ENCODE measurements at regions not wholly inside any gene's neighbourhood (a gene's known extent, or its start where the extent isn't known, plus 50 kb on each side); places are given as distances from the start of the nearest gene placed in this dataset.
A peak's percentile ranks its signal among the peaks of the same experiment; 100 is the strongest.

GRCh38 chr6:166106076-166106686 lies 61.5 kb downstream of the TBXT start:
- H3K4me3 ChIP-seq (ENCODE audit: low read depth in 1 of 5, low read length in 5 of 5) = no peak overlapping the region
- no peaks in the 10 kb centered on the region for H3K36me3 ChIP-seq (ENCODE audit: control insufficient read depth in 5 of 5, insufficient read depth in 5 of 5, low read length in 5 of 5)
- H3K27ac ChIP-seq (ENCODE audit: low read depth, low read length) = no peak overlapping the region
- H3K27me3 ChIP-seq (ENCODE audit: control insufficient read depth in 5 of 5, insufficient read depth in 4 of 5, low read length in 5 of 5) = peaks cover 0 to 2% (median 0%) of the 10 kb centered on the region in 5 donors
- H3K4me1 ChIP-seq (ENCODE audit: control insufficient read depth in 5 of 5, insufficient read depth in 5 of 5, low read length in 5 of 5) = peaks cover 0 to 16% (median 5%) of the 10 kb centered on the region in 5 donors
- H3K9me3 ChIP-seq (ENCODE audit: control insufficient read depth in 5 of 5, low read length in 5 of 5) = peaks cover 0 to 9% (median 7%) of the 10 kb centered on the region in 5 donors
- H3K9ac ChIP-seq (ENCODE audit: low read length in 5 of 5) = no peak overlapping the region

DNA sequence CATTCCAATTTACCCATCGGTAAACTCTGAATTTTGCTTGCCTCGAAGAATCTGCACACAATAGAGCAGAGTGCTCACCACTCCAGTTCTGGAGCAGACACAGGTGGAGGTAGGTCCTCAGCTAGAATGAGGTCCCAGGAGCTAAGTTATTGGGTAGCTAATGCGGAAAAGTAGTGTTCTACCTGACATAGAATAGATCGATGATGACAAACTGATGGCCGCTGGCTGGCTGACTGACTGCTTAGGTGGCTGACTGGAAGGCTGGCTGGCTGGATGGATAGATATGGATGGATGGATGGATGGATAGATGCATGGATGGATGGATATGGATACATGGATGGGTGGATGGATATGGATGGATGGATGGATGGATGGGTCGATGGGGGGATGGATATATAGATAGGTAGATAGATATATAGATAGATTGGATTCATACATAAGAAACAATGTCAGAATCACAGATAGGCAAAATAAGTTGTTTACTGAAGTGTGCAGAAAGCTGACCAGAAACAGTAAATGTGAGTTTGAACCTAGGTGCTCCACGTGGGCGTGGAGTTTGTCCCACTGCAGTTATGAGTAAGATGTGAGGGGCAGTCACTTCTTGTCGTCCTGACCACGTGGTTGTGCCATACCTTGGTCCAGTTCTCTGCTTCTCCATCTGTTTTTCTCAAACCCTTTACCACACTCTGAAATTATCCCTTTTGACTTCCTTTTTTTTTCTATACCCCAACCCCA lies 62.1 kb downstream of the TBXT start:
- no peaks in the 10 kb centered on the region for H3K36me3 ChIP-seq (ENCODE audit: control insufficient read depth in 5 of 5, insufficient read depth in 5 of 5, low read length in 5 of 5)
- no peak overlapping the region for H3K9ac ChIP-seq (ENCODE audit: low read length in 5 of 5)
- H3K4me1 ChIP-seq (ENCODE audit: control insufficient read depth in 5 of 5, insufficient read depth in 5 of 5, low read length in 5 of 5) = peaks cover 0 to 16% (median 5%) of the 10 kb centered on the region in 5 donors
- H3K4me3 ChIP-seq (ENCODE audit: low read depth in 1 of 5, low read length in 5 of 5) = no peak overlapping the region
- H3K27me3 ChIP-seq (ENCODE audit: control insufficient read depth in 5 of 5, insufficient read depth in 4 of 5, low read length in 5 of 5) = peaks cover 0 to 2% (median 0%) of the 10 kb centered on the region in 5 donors
- H3K9me3 ChIP-seq (ENCODE audit: control insufficient read depth in 5 of 5, low read length in 5 of 5) = peaks cover 0 to 9% (median 7%) of the 10 kb centered on the region in 5 donors
- H3K27ac ChIP-seq (ENCODE audit: low read depth, low read length) = no peak overlapping the region

DNA sequence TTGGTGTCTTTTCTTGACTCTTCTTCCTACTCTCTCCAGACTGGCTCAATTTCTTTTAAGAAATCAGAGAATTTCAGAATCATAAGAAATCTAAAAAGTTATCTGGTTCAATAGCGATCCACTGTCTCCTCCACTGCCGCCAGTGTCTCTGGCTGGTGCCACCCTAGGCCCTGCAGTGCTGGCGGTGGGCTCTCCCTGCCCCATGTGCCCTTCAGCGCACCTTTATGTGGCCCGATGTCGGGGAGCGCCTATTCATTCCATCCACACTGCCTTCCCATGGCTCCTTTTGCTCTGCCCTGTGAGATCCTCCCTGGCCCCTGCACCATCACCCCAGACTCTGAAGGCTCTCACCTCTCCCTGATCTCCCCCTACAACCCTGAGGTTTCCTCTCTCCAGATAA lies 62.8 kb downstream of the TBXT start:
- peaks cover 0 to 1% (median 0%) of the 10 kb centered on the region in 5 donors for H3K27me3 ChIP-seq (ENCODE audit: control insufficient read depth in 5 of 5, insufficient read depth in 4 of 5, low read length in 5 of 5)
- no peak overlapping the region for H3K4me3 ChIP-seq (ENCODE audit: low read depth in 1 of 5, low read length in 5 of 5)
- peaks cover 0 to 16% (median 5%) of the 10 kb centered on the region in 5 donors for H3K4me1 ChIP-seq (ENCODE audit: control insufficient read depth in 5 of 5, insufficient read depth in 5 of 5, low read length in 5 of 5)
- no peak overlapping the region for H3K27ac ChIP-seq (ENCODE audit: low read depth, low read length)
- peaks cover 0 to 9% (median 7%) of the 10 kb centered on the region in 5 donors for H3K9me3 ChIP-seq (ENCODE audit: control insufficient read depth in 5 of 5, low read length in 5 of 5)
- H3K36me3 ChIP-seq (ENCODE audit: control insufficient read depth in 5 of 5, insufficient read depth in 5 of 5, low read length in 5 of 5) = no peaks in the 10 kb centered on the region
- H3K9ac ChIP-seq (ENCODE audit: low read length in 5 of 5) = no peak overlapping the region

DNA sequence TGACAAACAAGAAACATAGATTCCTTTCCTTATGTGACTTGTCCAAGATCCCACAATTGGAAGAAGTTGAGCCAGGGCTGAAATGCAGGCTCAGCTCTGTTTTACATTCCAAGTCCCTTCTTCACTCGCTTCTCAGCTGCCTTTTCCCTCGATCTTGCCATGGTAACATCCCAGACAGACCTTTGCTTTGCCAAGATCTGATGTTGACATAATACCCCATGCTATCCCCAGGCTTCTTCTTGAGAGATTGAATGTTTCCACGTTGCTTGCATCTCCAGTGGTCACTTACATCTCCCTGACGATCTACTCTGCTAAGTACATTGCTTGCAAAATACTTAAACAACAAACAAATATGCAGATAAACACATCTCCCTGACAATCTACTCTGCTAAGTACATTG lies 63.5 kb downstream of the TBXT start:
- no peaks in the 10 kb centered on the region for H3K36me3 ChIP-seq (ENCODE audit: control insufficient read depth in 5 of 5, insufficient read depth in 5 of 5, low read length in 5 of 5)
- no peak overlapping the region for H3K27ac ChIP-seq (ENCODE audit: low read depth, low read length)
- H3K27me3 ChIP-seq (ENCODE audit: control insufficient read depth in 5 of 5, insufficient read depth in 4 of 5, low read length in 5 of 5) = no peaks in the 10 kb centered on the region
- no peak overlapping the region for H3K4me3 ChIP-seq (ENCODE audit: low read depth in 1 of 5, low read length in 5 of 5)
- no peak overlapping the region for H3K9ac ChIP-seq (ENCODE audit: low read length in 5 of 5)
- peaks cover 0 to 9% (median 7%) of the 10 kb centered on the region in 5 donors for H3K9me3 ChIP-seq (ENCODE audit: control insufficient read depth in 5 of 5, low read length in 5 of 5)
- peaks cover 0 to 16% (median 5%) of the 10 kb centered on the region in 5 donors for H3K4me1 ChIP-seq (ENCODE audit: control insufficient read depth in 5 of 5, insufficient read depth in 5 of 5, low read length in 5 of 5)

- Histone ChIP-seq H3K27ac (ENCODE audit: low read depth, low read length) (no peak overlapping the region), H3K4me1 (ENCODE audit: control insufficient read depth in 5 of 5, insufficient read depth in 5 of 5, low read length in 5 of 5) (peaks cover 0 to 22% (median 12%) of the 10 kb centered on the region in 5 donors), H3K9me3 (ENCODE audit: control insufficient read depth in 5 of 5, low read length in 5 of 5) (peaks cover 0 to 9% (median 7%) of the 10 kb centered on the region in 5 donors), H3K36me3 (ENCODE audit: control insufficient read depth in 5 of 5, insufficient read depth in 5 of 5, low read length in 5 of 5) (no peaks in the 10 kb centered on the region), H3K4me3 (ENCODE audit: low read depth in 1 of 5, low read length in 5 of 5) (no peak overlapping the region), H3K9ac (ENCODE audit: low read length in 5 of 5) (no peak overlapping the region), H3K27me3 (ENCODE audit: control insufficient read depth in 5 of 5, insufficient read depth in 4 of 5, low read length in 5 of 5) (no peaks in the 10 kb centered on the region)
These were observed 65.7 kb downstream of the TBXT start for GRCh38 chr6:166101819-166102419.

DNA sequence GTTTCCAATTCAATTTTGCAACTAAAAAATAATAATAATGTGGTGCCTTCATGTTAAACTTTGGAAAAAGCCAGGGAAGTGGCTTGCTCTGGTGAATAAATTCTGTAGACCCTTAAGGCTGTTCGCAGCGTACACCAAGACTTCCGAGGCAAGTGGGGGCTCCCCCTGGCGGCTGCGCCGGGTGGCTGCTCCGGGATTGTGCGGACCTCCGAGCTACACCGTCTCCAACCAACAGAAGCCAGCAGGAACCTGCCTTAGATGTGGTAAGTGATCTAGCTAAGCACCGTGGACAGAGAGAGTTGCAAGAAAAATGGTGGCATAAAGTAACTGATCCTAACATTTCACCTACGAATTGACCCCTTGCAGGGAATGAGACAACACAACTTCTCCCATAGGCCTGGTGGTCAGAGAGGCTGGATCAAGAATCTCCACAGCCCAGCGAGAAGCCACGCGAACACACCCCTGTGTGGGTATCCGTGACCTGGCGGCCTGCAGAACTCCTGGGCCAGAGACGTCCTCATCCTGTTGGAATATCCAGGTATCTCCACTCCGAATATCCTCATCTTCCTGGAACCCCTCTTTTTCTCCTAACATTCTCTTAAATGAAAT lies 69.6 kb downstream of the TBXT start:
- H3K36me3 ChIP-seq (ENCODE audit: control insufficient read depth in 5 of 5, insufficient read depth in 5 of 5, low read length in 5 of 5) = no peaks in the 10 kb centered on the region
- no peaks in the 10 kb centered on the region for H3K27me3 ChIP-seq (ENCODE audit: control insufficient read depth in 5 of 5, insufficient read depth in 4 of 5, low read length in 5 of 5)
- H3K9ac ChIP-seq (ENCODE audit: low read length in 5 of 5) = no peak overlapping the region
- peaks cover 0 to 9% (median 7%) of the 10 kb centered on the region in 5 donors for H3K9me3 ChIP-seq (ENCODE audit: control insufficient read depth in 5 of 5, low read length in 5 of 5)
- no peak overlapping the region for H3K27ac ChIP-seq (ENCODE audit: low read depth, low read length)
- peaks cover 0 to 7% (median 3%) of the 10 kb centered on the region in 5 donors for H3K4me1 ChIP-seq (ENCODE audit: control insufficient read depth in 5 of 5, insufficient read depth in 5 of 5, low read length in 5 of 5)
- H3K4me3 ChIP-seq (ENCODE audit: low read depth in 1 of 5, low read length in 5 of 5) = peak overlapping the region; percentile 21 to 60 (median 29)

GRCh38 chr6:166087852-166088251 lies 79.8 kb downstream of the TBXT start:
- H3K4me1 ChIP-seq (ENCODE audit: control insufficient read depth in 5 of 5, insufficient read depth in 5 of 5, low read length in 5 of 5) = no peaks in the 10 kb centered on the region
- H3K4me3 ChIP-seq (ENCODE audit: low read depth in 1 of 5, low read length in 5 of 5) = no peak overlapping the region
- no peak overlapping the region for H3K9ac ChIP-seq (ENCODE audit: low read length in 5 of 5)
- H3K9me3 ChIP-seq (ENCODE audit: control insufficient read depth in 5 of 5, low read length in 5 of 5) = no peaks in the 10 kb centered on the region
- peaks cover 0 to 8% (median 0%) of the 10 kb centered on the region in 5 donors for H3K27me3 ChIP-seq (ENCODE audit: control insufficient read depth in 5 of 5, insufficient read depth in 4 of 5, low read length in 5 of 5)
- H3K36me3 ChIP-seq (ENCODE audit: control insufficient read depth in 5 of 5, insufficient read depth in 5 of 5, low read length in 5 of 5) = no peaks in the 10 kb centered on the region
- no peak overlapping the region for H3K27ac ChIP-seq (ENCODE audit: low read depth, low read length)

DNA sequence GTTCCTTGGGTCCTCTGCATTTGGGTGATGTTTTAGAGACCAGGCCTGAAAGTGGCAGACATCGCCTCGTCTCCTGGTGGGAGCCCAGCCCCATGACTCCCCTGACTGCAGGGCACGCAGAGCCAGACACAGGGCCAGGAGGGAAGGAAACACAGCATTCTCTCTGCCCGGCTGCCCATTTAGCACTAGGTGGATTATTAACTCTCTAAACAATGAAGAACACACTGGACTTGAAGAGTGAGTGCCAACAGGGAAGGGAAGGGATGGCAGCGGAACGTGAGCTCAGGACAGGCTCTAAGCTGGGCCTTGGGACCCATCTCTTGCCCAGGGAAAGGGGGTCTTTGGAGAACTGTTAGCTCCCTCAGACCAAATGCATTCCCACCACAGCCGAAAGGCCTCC lies 80.4 kb downstream of the TBXT start:
- Histone ChIP-seq H3K9me3 (ENCODE audit: control insufficient read depth in 5 of 5, low read length in 5 of 5) (no peaks in the 10 kb centered on the region), H3K27me3 (ENCODE audit: control insufficient read depth in 5 of 5, insufficient read depth in 4 of 5, low read length in 5 of 5) (peaks cover 0 to 8% (median 0%) of the 10 kb centered on the region in 5 donors), H3K36me3 (ENCODE audit: control insufficient read depth in 5 of 5, insufficient read depth in 5 of 5, low read length in 5 of 5) (no peaks in the 10 kb centered on the region), H3K4me3 (ENCODE audit: low read depth in 1 of 5, low read length in 5 of 5) (no peak overlapping the region), H3K9ac (ENCODE audit: low read length in 5 of 5) (no peak overlapping the region), H3K27ac (ENCODE audit: low read depth, low read length) (no peak overlapping the region), H3K4me1 (ENCODE audit: control insufficient read depth in 5 of 5, insufficient read depth in 5 of 5, low read length in 5 of 5) (no peaks in the 10 kb centered on the region)

GRCh38 chr6:166085500-166085899 lies 82.2 kb downstream of the TBXT start:
- no peak overlapping the region for H3K4me3 ChIP-seq (ENCODE audit: low read depth in 1 of 5, low read length in 5 of 5)
- no peaks in the 10 kb centered on the region for H3K4me1 ChIP-seq (ENCODE audit: control insufficient read depth in 5 of 5, insufficient read depth in 5 of 5, low read length in 5 of 5)
- peaks cover 0 to 8% (median 0%) of the 10 kb centered on the region in 5 donors for H3K27me3 ChIP-seq (ENCODE audit: control insufficient read depth in 5 of 5, insufficient read depth in 4 of 5, low read length in 5 of 5)
- no peak overlapping the region for H3K27ac ChIP-seq (ENCODE audit: low read depth, low read length)
- no peak overlapping the region for H3K9ac ChIP-seq (ENCODE audit: low read length in 5 of 5)
- H3K36me3 ChIP-seq (ENCODE audit: control insufficient read depth in 5 of 5, insufficient read depth in 5 of 5, low read length in 5 of 5) = no peaks in the 10 kb centered on the region
- H3K9me3 ChIP-seq (ENCODE audit: control insufficient read depth in 5 of 5, low read length in 5 of 5) = no peaks in the 10 kb centered on the region

GRCh38 chr6:166084951-166085350 lies 82.7 kb downstream of the TBXT start:
- no peaks in the 10 kb centered on the region for H3K9me3 ChIP-seq (ENCODE audit: control insufficient read depth in 5 of 5, low read length in 5 of 5)
- H3K36me3 ChIP-seq (ENCODE audit: control insufficient read depth in 5 of 5, insufficient read depth in 5 of 5, low read length in 5 of 5) = no peaks in the 10 kb centered on the region
- H3K4me3 ChIP-seq (ENCODE audit: low read depth in 1 of 5, low read length in 5 of 5) = no peak overlapping the region
- H3K27ac ChIP-seq (ENCODE audit: low read depth, low read length) = no peak overlapping the region
- no peaks in the 10 kb centered on the region for H3K4me1 ChIP-seq (ENCODE audit: control insufficient read depth in 5 of 5, insufficient read depth in 5 of 5, low read length in 5 of 5)
- H3K9ac ChIP-seq (ENCODE audit: low read length in 5 of 5) = no peak overlapping the region
- peaks cover 0 to 8% (median 0%) of the 10 kb centered on the region in 5 donors for H3K27me3 ChIP-seq (ENCODE audit: control insufficient read depth in 5 of 5, insufficient read depth in 4 of 5, low read length in 5 of 5)
